Fibroblast of skin of left biceps (primary cell): ENCODE measurements at regions not wholly inside any gene's neighbourhood (a gene's known extent, or its start where the extent isn't known, plus 50 kb on each side); places are given as distances from the start of the nearest gene placed in this dataset.
A peak's percentile ranks its signal among the peaks of the same experiment; 100 is the strongest.
"Not testable (repeated sequence)": the region's sequence is repeated elsewhere in the genome, so short reads cannot be mapped to it uniquely, and the experiment has no call there.

Experiments used
- DNase-seq, 2 experiments: peaks; one replicate each; pipeline ENCODE4 v3.0.0-alpha.2; 2013; ENCODE audit warnings: low read depth in 2 of 2

GRCh38 chr7:87287738-87288341 is 57.6 kb upstream of the CROT start:
- DNase-seq = no peak

- not testable (repeated sequence) for DNase-seq
Observed at GRCh38 chr7:87288742-87289141, 56.7 kb upstream of the CROT start.

- DNase-seq = peak; percentile 27 to 35
Observed at GRCh38 chr7:87295565-87295964, 49.9 kb upstream of the CROT start.
